Vagina (tissue), 2 donors: ENCODE measurements at regions not wholly inside any gene's neighbourhood (a gene's known extent, or its start where the extent isn't known, plus 50 kb on each side); places are given as distances from the start of the nearest gene placed in this dataset.

Experiments used
- POLR2A ChIP-seq, 2 donors: fragments of 450-650 bp; IDR thresholded peaks; one replicate each; pipeline ENCODE4 v1.6.1; 2017; ENCODE audit warnings: antibody characterized with exemption in 2 of 2, mild to moderate bottlenecking in 2 of 2, moderate library complexity in 2 of 2
- POLR2AphosphoS5 ChIP-seq, 2 donors: sonication (generic); formaldehyde crosslinking; IDR thresholded peaks; one replicate each; pipeline ENCODE4 v1.9.0; 2017; ENCODE audit warnings: antibody characterized with exemption in 2 of 2, mild to moderate bottlenecking in 2 of 2, low read depth in 1 of 2; ENCODE audit not compliant: insufficient read depth in 1 of 2
- TF ChIP-seq, protein P1 (sequence below), 3 experiments: fragments of 450-650 bp in 2 of 3; fragments of 200-600 bp in 1 of 3; sonication (generic) in 1 of 3; IDR thresholded peaks; one replicate each; pipeline ENCODE4 v1.5.1; 2017 to 2019; ENCODE audit warnings: antibody characterized with exemption in 3 of 3, mild to moderate bottlenecking in 2 of 3, moderate library complexity in 2 of 3

DNA sequence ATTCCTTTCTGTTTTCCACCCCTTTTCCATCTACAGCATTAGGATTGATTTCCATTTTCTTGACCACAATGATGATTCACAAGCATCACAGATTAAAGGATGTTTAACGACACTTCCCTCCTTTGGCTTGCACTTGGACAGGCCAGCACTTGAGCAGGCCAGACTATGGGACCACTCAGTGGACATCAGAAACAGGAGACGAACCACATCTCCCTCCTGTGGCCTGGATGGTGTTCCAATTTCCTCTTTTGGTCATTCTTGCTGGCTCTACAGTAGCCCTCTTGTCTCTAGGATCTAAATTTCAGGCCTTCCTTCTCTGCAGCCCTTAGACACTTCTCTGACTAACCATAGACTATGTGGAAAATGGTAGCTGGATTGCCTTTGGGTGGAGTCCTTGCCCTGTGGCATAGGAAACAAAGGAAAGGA, 78.8 kb upstream of the BOC start:
- TF ChIP-seq POLR2A (IDR thresholded peaks at IDR 0.05): no peak
- TF ChIP-seq, protein P1, sequence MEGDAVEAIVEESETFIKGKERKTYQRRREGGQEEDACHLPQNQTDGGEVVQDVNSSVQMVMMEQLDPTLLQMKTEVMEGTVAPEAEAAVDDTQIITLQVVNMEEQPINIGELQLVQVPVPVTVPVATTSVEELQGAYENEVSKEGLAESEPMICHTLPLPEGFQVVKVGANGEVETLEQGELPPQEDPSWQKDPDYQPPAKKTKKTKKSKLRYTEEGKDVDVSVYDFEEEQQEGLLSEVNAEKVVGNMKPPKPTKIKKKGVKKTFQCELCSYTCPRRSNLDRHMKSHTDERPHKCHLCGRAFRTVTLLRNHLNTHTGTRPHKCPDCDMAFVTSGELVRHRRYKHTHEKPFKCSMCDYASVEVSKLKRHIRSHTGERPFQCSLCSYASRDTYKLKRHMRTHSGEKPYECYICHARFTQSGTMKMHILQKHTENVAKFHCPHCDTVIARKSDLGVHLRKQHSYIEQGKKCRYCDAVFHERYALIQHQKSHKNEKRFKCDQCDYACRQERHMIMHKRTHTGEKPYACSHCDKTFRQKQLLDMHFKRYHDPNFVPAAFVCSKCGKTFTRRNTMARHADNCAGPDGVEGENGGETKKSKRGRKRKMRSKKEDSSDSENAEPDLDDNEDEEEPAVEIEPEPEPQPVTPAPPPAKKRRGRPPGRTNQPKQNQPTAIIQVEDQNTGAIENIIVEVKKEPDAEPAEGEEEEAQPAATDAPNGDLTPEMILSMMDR (IDR thresholded peaks at IDR 0.05): no peak
- no peak for TF ChIP-seq POLR2AphosphoS5 (IDR thresholded peaks at IDR 0.05; ENCODE audit: insufficient read depth in 1 of 2, low read depth in 1 of 2)
